RWPE1 (cell line): ENCODE measurements at regions not wholly inside any gene's neighbourhood (a gene's known extent, or its start where the extent isn't known, plus 50 kb on each side); places are given as distances from the start of the nearest gene placed in this dataset.

ENCODE experiments used
- CTCF ChIA-PET: fragments of 350-600 bp; sonication (Branson Sonifier 250); formaldehyde crosslinking; extraction: SDS; loops from one replicate; lab custom pipeline; 2021; lab: Yijun Ruan, JAX
- POLR2A ChIA-PET: fragments of 400-600 bp; formaldehyde crosslinking; extraction: SDS; loops from one replicate; lab custom pipeline; 2020; ENCODE audit warnings: antibody characterized with exemption; ENCODE audit not compliant: low non-redundant PET; lab: Yijun Ruan, JAX
- DNase-seq: peaks from one replicate; pipeline ENCODE4 v3.0.0; 2012; ENCODE audit warnings: low spot score
- H3K27ac ChIP-seq: fragments of 450-650 bp; 2 replicates; pipeline ENCODE4 v1.5.1; 2017
- CTCF ChIP-seq: fragments of 450-650 bp; conservative IDR thresholded peaks from 2 replicates; pipeline ENCODE4 v1.5.1; 2017; ENCODE audit warnings: low read depth, mild to moderate bottlenecking

GRCh38 chr11:41836431-41836830 is 377.0 kb upstream of the LRRC4C start:
- ChIA-PET CTCF (interaction anchor here (0.6 to 1.0 kb wide), 2 partner anchors 8 to 309 kb away, joined by 3 to 4 read pairs; no protein-coding TSS in a partner anchor), POLR2A (no interaction called here)
- no peak for DNase-seq
- TF ChIP-seq CTCF = no peak
- no peak overlapping the region for H3K27ac ChIP-seq

GRCh38 chr11:41842673-41843072 is 383.2 kb upstream of the LRRC4C start:
- DNase-seq = no peak
- no peak for TF ChIP-seq CTCF
- H3K27ac ChIP-seq = no peak overlapping the region
- CTCF ChIA-PET = no interaction called here
- POLR2A ChIA-PET = no interaction called here

GRCh38 chr11:41845066-41845465 is 385.6 kb upstream of the LRRC4C start:
- DNase-seq = no peak
- H3K27ac ChIP-seq = no peak overlapping the region
- ChIA-PET CTCF (interaction anchor here (0.6 to 1.3 kb wide), 2 partner anchors 8 to 59 kb away, joined by 3 to 4 read pairs; no protein-coding TSS in a partner anchor), POLR2A (no interaction called here)
- no peak for TF ChIP-seq CTCF

GRCh38 chr11:41848349-41848748 is 388.9 kb upstream of the LRRC4C start:
- no peak for DNase-seq
- no peak for TF ChIP-seq CTCF
- ChIA-PET POLR2A (no interaction called here), CTCF (no interaction called here)
- no peak overlapping the region for H3K27ac ChIP-seq

- DNase-seq = no peak
- CTCF ChIA-PET = interaction anchor here (0.6 kb wide), 1 partner anchor 10 kb away, joined by 3 read pairs; no protein-coding TSS in a partner anchor
- no peak overlapping the region for H3K27ac ChIP-seq
- no peak for TF ChIP-seq CTCF
- POLR2A ChIA-PET = no interaction called here
These were observed 389.8 kb upstream of the LRRC4C start for GRCh38 chr11:41849250-41849649.

GRCh38 chr11:41851743-41852142 is 392.3 kb upstream of the LRRC4C start:
- CTCF ChIA-PET = no interaction called here
- DNase-seq = no peak
- TF ChIP-seq CTCF = no peak

More at GRCh38 chr11:41851743-41852142, 392.3 kb upstream of the LRRC4C start:
- POLR2A ChIA-PET = no interaction called here
- no peak overlapping the region for H3K27ac ChIP-seq
